GM10248 (cell line): ENCODE measurements at regions not wholly inside any gene's neighbourhood (a gene's known extent, or its start where the extent isn't known, plus 50 kb on each side); places are given as distances from the start of the nearest gene placed in this dataset.

ENCODE experiments used
- CTCF ChIA-PET: fragments of 300-600 bp; sonication (Branson Sonifier 250); formaldehyde crosslinking; extraction: SDS; loops from one replicate; lab custom pipeline; 2021; ENCODE audit warnings: antibody characterized with exemption; lab: Yijun Ruan, JAX
- POLR2A ChIA-PET: fragments of 350-650 bp; sonication (Branson Sonifier 250); formaldehyde crosslinking; extraction: SDS; loops from one replicate; lab custom pipeline; 2020; ENCODE audit warnings: antibody characterized with exemption; lab: Yijun Ruan, JAX
- DNase-seq: peaks from one replicate; pipeline ENCODE4 v3.0.0; 2012; ENCODE audit errors: extremely low spot score
- CTCF ChIP-seq: IDR thresholded peaks from 2 replicates; pipeline ENCODE4 v1.5.1; 2012; ENCODE audit warnings: mild to moderate bottlenecking, low read depth; ENCODE audit errors: extremely low read depth, missing control alignments, control extremely low read depth

GRCh38 chr11:128161994-128162393, 425.4 kb downstream of the ETS1 start:
- DNase-seq = no peak
- no peak for TF ChIP-seq CTCF
- ChIA-PET POLR2A (no interaction called here), CTCF (interaction anchor here (7.7 kb wide), 1 partner anchor 8 kb away, joined by 120 read pairs; no protein-coding TSS in a partner anchor)

GRCh38 chr11:128161436-128161835, 425.9 kb downstream of the ETS1 start:
- no peak for TF ChIP-seq CTCF
- DNase-seq = no peak
- ChIA-PET CTCF (interaction anchor here (5.1 to 7.7 kb wide), 3 partner anchors 9 to 669 kb away, joined by 35 to 120 read pairs (median 48); no protein-coding TSS in a partner anchor), POLR2A (no interaction called here)

- ChIA-PET CTCF (interaction anchor here (0.9 to 7.7 kb wide), 19 partner anchors 11 to 1152 kb away, joined by 3 to 120 read pairs (median 9); no protein-coding TSS in a partner anchor), POLR2A (no interaction called here)
- TF ChIP-seq CTCF = no peak
These were observed 428.5 kb downstream of the ETS1 start for GRCh38 chr11:128158860-128159259.

GRCh38 chr11:128157423-128158298, 429.7 kb downstream of the ETS1 start:
- DNase-seq = peak; percentile 43
- TF ChIP-seq CTCF = peak; percentile 56
- POLR2A ChIA-PET = interaction anchor here (0.6 kb wide), 1 partner anchor 119 kb away, joined by 3 read pairs; no protein-coding TSS in a partner anchor
- CTCF ChIA-PET = interaction anchor here (0.6 to 7.7 kb wide), 76 partner anchors 9 to 1153 kb away, joined by 3 to 120 read pairs (median 4); no protein-coding TSS in a partner anchor

More at GRCh38 chr11:128158860-128159259, 428.5 kb downstream of the ETS1 start:
- no peak for DNase-seq

GRCh38 chr11:128156486-128156885, 430.9 kb downstream of the ETS1 start:
- no peak for DNase-seq
- POLR2A ChIA-PET = no interaction called here
- CTCF ChIA-PET = interaction anchor here (0.7 to 7.7 kb wide), 27 partner anchors 9 to 920 kb away, joined by 3 to 120 read pairs (median 8); no protein-coding TSS in a partner anchor
- TF ChIP-seq CTCF = no peak

GRCh38 chr11:128155590-128155989, 431.8 kb downstream of the ETS1 start:
- no peak for TF ChIP-seq CTCF
- DNase-seq = no peak
- ChIA-PET CTCF (interaction anchor here (1.3 to 7.7 kb wide), 3 partner anchors 14 to 793 kb away, joined by 4 to 120 read pairs (median 35); no protein-coding TSS in a partner anchor), POLR2A (no interaction called here)
